ENCODE measurements at regions not wholly inside any gene's neighbourhood (a gene's known extent, or its start where the extent isn't known, plus 50 kb on each side); places are given as distances from the start of the nearest gene placed in this dataset.
A peak's percentile ranks its signal among the peaks of the same experiment; 100 is the strongest.

GRCh38 chr11:86193297-86194095 is 51.1 kb upstream of the EED start:
- DNase-seq (ENCODE audit: low read depth), result peak; percentile 30

DNA sequence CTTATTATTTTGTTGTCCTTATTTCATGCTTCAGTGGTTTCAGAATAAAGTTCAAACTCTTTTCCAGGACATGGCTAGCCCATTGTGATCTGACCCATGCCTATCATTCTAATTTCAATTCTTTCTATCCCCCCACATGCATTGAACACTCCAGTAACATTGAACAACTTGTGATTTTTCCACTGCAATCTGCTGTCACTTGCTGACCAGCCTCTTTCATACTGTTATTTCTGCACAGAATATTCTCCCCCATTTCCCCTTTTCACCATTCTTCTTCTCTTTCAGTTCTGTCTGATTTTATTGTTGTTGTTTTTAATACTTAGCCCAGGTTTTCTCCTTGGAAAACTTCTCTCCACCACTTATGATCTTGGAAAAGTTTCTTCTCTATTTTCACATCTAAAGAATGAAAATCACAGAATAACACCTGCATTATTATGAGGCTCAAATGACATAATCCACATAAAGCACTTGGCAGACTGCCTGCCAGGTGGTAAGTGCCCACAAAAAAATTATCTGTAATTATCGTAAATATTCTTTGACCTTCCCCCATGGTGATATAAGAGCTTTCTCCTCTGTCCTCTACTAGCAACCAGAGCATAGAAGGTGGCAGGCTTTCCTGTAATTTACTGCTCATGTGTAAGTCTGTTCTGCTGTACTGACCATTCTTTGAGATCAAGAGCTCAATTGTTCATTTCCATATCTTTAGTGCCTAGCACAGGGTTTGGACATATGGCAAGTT is 51.9 kb upstream of the EED start:
- no peak for DNase-seq (ENCODE audit: low read depth)

DNA sequence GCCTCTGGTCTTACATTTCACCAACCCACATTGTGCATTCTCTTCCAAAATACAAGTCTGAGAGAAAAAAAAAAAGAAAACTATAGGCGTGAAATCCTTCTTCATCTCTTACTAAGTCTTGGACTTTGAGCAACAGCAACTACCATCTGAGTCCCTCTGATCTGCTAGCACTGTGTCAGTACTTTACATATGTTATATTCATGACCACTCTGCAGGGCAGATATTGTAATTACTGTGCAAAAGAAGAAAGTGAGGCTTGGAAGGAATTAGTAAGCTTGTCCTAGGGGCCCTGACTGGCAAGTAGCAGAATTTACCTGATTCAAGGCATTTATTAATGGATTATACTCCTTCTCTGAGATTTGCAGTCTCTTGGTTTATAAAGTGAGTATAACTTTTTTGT is 52.7 kb upstream of the EED start:
- no peak for DNase-seq (ENCODE audit: low read depth)

GRCh38 chr11:86187027-86187426 is 57.5 kb upstream of the EED start:
- DNase-seq (ENCODE audit: low read depth), result no peak

DNA sequence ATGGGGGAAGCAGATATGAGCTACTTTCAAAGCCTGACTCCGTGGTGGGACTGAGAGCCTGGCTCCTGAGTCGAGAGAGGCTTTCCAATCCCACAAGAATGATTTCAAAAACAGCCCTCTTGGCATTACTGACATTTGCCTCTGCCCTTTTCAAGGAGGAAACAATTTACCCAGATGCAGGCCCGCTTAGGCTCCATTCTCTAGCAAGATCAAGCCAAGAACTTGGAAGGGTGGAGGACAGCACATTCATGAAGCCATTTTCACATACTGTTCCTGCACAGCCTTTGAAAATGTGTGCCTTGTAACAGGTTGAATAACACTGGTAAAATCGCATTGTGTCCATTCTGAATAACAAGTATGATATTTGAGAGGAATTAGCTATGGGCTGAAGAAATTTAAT is 58.2 kb upstream of the EED start:
- no peak for DNase-seq (ENCODE audit: low read depth)

- DNase-seq (ENCODE audit: low read depth), result no peak
Measured at GRCh38 chr11:86185381-86185750, 59.2 kb upstream of the EED start.

- DNase-seq (ENCODE audit: low read depth), result no peak
Measured at GRCh38 chr11:86184728-86185380, 59.7 kb upstream of the EED start.

- DNase-seq (ENCODE audit: low read depth), result no peak
Measured at GRCh38 chr11:86183694-86184093, 60.9 kb upstream of the EED start.

GRCh38 chr11:86182976-86183584 is 61.5 kb upstream of the EED start:
- DNase-seq (ENCODE audit: low read depth), result peak; percentile 20

- DNase-seq (ENCODE audit: low read depth), result no peak
Measured at GRCh38 chr11:86181379-86181778, 63.2 kb upstream of the EED start.

- DNase-seq (ENCODE audit: low read depth), result no peak
Measured at GRCh38 chr11:86180851-86181250, 63.7 kb upstream of the EED start.

GRCh38 chr11:86180423-86180822 is 64.1 kb upstream of the EED start:
- DNase-seq (ENCODE audit: low read depth), result no peak

GRCh38 chr11:86179646-86180064 is 64.9 kb upstream of the EED start:
- no peak for DNase-seq (ENCODE audit: low read depth)

DNA sequence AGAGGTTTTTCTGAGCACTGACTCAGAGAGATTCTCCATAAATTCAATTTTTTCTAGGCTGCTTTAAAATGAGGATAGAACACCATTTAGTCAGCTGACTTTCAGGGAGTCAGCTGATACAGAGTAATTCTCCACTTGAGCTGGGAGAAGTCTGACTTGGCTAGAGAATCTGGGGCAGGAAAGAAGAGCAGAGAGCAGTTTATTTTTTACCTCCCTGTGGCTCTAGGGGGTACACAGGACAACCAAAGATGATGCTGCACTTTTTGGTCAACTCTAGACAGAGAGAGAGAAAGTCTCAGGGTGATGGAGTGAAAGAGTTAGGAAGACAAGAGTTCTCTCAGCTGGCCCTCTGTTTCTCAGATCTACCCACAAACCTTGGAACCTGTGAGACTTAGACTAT is 67.3 kb upstream of the EED start:
- DNase-seq (ENCODE audit: low read depth), result no peak

DNA sequence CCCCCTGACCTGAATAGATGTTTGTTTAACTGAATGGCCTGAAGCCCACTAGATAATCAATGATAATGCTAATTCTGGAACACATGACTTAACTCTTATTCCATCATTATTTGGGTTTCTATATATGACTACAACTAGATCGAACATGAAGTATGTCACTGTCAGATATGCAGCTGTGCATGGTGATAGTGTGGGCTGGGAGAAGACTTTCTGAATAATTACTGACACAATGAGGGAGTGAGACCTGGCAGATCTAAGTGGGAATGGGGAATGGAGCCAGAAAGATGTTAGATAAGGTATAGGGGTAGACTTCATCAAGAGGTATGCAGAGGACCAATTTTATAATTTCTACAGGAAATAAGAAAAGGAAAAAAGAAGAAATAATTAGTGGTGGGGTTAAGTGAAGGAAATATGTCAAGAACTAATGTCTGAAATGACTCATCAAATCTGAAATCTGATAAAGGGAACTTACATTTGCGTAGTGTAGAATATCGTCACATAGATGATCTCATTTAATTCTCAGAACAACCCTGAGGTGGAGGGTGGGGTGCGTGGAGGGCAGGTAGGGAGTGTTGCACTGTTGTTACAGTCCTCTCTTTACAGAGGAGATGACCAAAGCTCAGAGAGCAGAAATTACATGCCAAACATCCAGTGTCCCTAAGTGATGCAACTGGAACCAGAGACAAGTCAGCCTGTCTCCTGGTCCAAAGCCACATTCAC is 68.2 kb upstream of the EED start:
- no peak for DNase-seq (ENCODE audit: low read depth)

- DNase-seq (ENCODE audit: low read depth), result no peak
Measured at GRCh38 chr11:86175626-86176025, 68.9 kb upstream of the EED start.

DNA sequence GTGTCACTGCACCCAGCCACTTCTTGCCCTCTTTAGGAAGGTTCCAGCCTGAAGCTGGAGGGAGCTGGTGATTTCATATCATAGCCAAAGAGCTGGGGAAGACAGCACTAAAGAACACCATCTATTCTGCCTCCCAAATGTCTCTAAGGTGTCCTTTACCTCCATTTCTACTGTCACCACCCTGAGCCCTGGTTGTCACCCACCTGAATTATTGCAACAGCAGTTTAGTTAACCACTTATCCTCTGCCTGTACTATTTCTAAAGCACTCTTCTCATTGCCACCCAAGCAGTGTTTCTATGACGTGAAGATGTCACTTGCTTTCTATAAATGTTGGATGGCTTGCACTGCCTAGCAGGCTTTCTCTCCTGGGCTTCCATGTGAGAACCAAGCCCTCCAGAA is 69.4 kb upstream of the EED start:
- no peak for DNase-seq (ENCODE audit: low read depth)

GRCh38 chr11:86174101-86175046 is 70.2 kb upstream of the EED start:
- no peak for DNase-seq (ENCODE audit: low read depth)

DNA sequence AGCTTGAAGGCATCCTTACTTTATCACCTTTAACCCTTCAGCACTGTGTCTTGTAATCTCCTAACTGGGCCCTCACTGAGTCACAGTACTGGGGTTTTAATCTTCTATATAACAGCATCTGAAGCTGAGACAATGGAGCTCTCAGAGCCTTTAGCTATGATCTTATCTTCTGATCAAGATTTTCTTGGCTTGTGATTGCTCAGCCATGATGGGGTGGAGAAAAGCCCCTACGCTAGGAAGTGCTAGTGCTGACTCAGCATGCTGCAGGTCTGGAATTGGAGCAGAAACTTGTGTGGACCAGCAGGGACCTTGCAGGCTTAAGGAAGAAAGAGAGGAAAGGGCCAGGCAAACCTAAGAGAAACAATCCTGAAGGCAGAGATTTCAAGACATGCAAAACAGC is 71.7 kb upstream of the EED start:
- no peak for DNase-seq (ENCODE audit: low read depth)

DNA sequence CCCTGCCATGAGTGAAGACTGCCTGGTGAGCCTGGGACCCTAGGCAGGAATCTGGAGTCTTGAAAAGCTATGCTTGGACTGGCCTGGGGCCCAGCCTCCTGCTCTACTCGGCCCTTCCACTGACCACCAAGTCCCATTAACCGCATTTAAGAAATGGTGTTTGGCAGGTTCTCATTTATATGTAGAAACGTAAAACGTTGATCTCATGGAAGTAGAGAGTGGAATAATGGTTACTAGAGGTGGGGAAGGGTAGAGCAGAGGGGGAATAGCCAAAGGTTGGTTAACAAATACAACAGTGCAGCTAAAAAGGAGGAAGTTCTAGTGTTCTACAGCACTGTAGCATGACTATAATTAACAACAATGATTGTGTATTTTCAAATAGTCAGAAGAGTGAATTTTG is 72.9 kb upstream of the EED start:
- DNase-seq (ENCODE audit: low read depth), result no peak

Data from activated T-helper 1 cell treated with Interleukin-2 at 50 U/mL for 16 hours (primary cell).